GM12891 (cell line): ENCODE measurements at regions not wholly inside any gene's neighbourhood (a gene's known extent, or its start where the extent isn't known, plus 50 kb on each side); places are given as distances from the start of the nearest gene placed in this dataset.

Experiments
- DNase-seq: peaks from one replicate; pipeline ENCODE4 v3.0.0; 2011; ENCODE audit warnings: low spot score; ENCODE audit not compliant: insufficient read length
- FAIRE-seq: peaks from 2 replicates; lab custom pipeline; 2011; peaks lifted over from hg19 to GRCh38; lab: Jason Lieb, UNC
- PAX5 ChIP-seq: IDR thresholded peaks from 2 replicates; pipeline ENCODE4 v1.6.1; 2011; ENCODE audit warnings: low read length, moderate library complexity, mild to moderate bottlenecking; ENCODE audit not compliant: insufficient read depth, severe bottlenecking
- POLR2A ChIP-seq: IDR thresholded peaks from 2 replicates; pipeline ENCODE4 v1.6.1; 2011; ENCODE audit warnings: low read depth, low read length, control low read depth
- POLR2AphosphoS5 ChIP-seq: IDR thresholded peaks from 2 replicates; pipeline ENCODE4 v1.6.1; 2011; ENCODE audit warnings: low read depth, low read length, control low read depth
- POU2F2 ChIP-seq: IDR thresholded peaks from 2 replicates; pipeline ENCODE4 v1.6.1; 2011; ENCODE audit warnings: low read depth, mild to moderate bottlenecking, control low read depth, low read length, moderate library complexity
- SPI1 ChIP-seq: IDR thresholded peaks from 2 replicates; pipeline ENCODE4 v1.6.1; 2011; ENCODE audit warnings: low read depth, low read length, control low read depth
- TAF1 ChIP-seq: IDR thresholded peaks from 2 replicates; pipeline ENCODE4 v1.6.1; 2011; ENCODE audit warnings: low read depth, low read length, control low read depth

GRCh38 chr7:115721293-115722217 lies 309.0 kb downstream of the TFEC start:
- TF ChIP-seq POU2F2 (no peak), POLR2AphosphoS5 (no peak), SPI1 (no peak), POLR2A (no peak), PAX5 (no peak), TAF1 (no peak)
- FAIRE-seq (no peak), DNase-seq (no peak)

GRCh38 chr7:115719963-115720362 lies 310.6 kb downstream of the TFEC start:
- DNase-seq (no peak), FAIRE-seq (no peak)
- TF ChIP-seq POLR2AphosphoS5 = no peak
- no peak for TF ChIP-seq TAF1
- no peak for TF ChIP-seq POU2F2
- TF ChIP-seq SPI1 = no peak
- no peak for TF ChIP-seq POLR2A
- no peak for TF ChIP-seq PAX5

- FAIRE-seq = no peak
- no peak for TF ChIP-seq PAX5
- no peak for TF ChIP-seq SPI1
- TF ChIP-seq POU2F2 = no peak
- TF ChIP-seq POLR2AphosphoS5 = no peak
- TF ChIP-seq POLR2A = no peak
- no peak for TF ChIP-seq TAF1
- no peak for DNase-seq
Observed at GRCh38 chr7:115709664-115710063, 320.9 kb downstream of the TFEC start.

GRCh38 chr7:115708013-115708341 lies 322.6 kb downstream of the TFEC start:
- FAIRE-seq (no peak), DNase-seq (no peak)
- TF ChIP-seq TAF1 = no peak

GRCh38 chr7:115707258-115708012 lies 323.1 kb downstream of the TFEC start:
- TF ChIP-seq POLR2A (no peak), POU2F2 (no peak), POLR2AphosphoS5 (no peak), TAF1 (no peak), SPI1 (no peak), PAX5 (no peak)
- FAIRE-seq (no peak), DNase-seq (no peak)

GRCh38 chr7:115704884-115705283 lies 325.7 kb downstream of the TFEC start:
- no peak for DNase-seq
- no peak for FAIRE-seq
- TF ChIP-seq POLR2AphosphoS5 (no peak), TAF1 (no peak), SPI1 (no peak), POLR2A (no peak), POU2F2 (no peak), PAX5 (no peak)

GRCh38 chr7:115701141-115701540 lies 329.4 kb downstream of the TFEC start:
- DNase-seq (no peak), FAIRE-seq (no peak)
- TF ChIP-seq POLR2A (no peak), PAX5 (no peak), SPI1 (no peak), POLR2AphosphoS5 (no peak), POU2F2 (no peak), TAF1 (no peak)

GRCh38 chr7:115694424-115694823 lies 336.1 kb downstream of the TFEC start:
- no peak for DNase-seq
- no peak for FAIRE-seq
- no peak for TF ChIP-seq POLR2A

GRCh38 chr7:115693779-115694178 lies 336.8 kb downstream of the TFEC start:
- no peak for FAIRE-seq
- DNase-seq = no peak
- TF ChIP-seq TAF1 (no peak), POLR2A (no peak), POU2F2 (no peak), PAX5 (no peak), SPI1 (no peak), POLR2AphosphoS5 (no peak)

GRCh38 chr7:115689941-115690340 lies 340.6 kb downstream of the TFEC start:
- FAIRE-seq (no peak), DNase-seq (no peak)
- TF ChIP-seq TAF1 (no peak), PAX5 (no peak), POLR2A (no peak), POLR2AphosphoS5 (no peak), SPI1 (no peak), POU2F2 (no peak)
